IMR-90 (cell line): ENCODE measurements at regions not wholly inside any gene's neighbourhood (a gene's known extent, or its start where the extent isn't known, plus 50 kb on each side); places are given as distances from the start of the nearest gene placed in this dataset.

Source experiments
- CHD1 ChIP-seq: IDR thresholded peaks from 2 replicates; pipeline ENCODE4 v1.6.1; 2012; ENCODE audit warnings: low read depth, low read length, improper control_type of control experiment
- FOS ChIP-seq: fragments of 150-350 bp; IDR thresholded peaks from 2 replicates; pipeline ENCODE4 v1.6.1; 2016; ENCODE audit warnings: low read depth, low read length
- MAZ ChIP-seq: IDR thresholded peaks from 2 replicates; pipeline ENCODE4 v1.6.1; 2012; ENCODE audit warnings: low read depth, mild to moderate bottlenecking, low read length, improper control_type of control experiment, moderate library complexity, borderline replicate concordance
- MXI1 ChIP-seq: IDR thresholded peaks from 2 replicates; pipeline ENCODE4 v1.6.1; 2012; ENCODE audit warnings: low read depth, mild to moderate bottlenecking, low read length, moderate library complexity, borderline replicate concordance
- POLR2A ChIP-seq: IDR thresholded peaks from 2 replicates; pipeline ENCODE4 v1.6.1; 2012; ENCODE audit warnings: mild to moderate bottlenecking, low read depth, low read length
- RAD21 ChIP-seq: IDR thresholded peaks from 2 replicates; pipeline ENCODE4 v1.6.1; 2012; ENCODE audit warnings: low read length, improper control_type of control experiment
- SMC3 ChIP-seq: fragments of 150-350 bp; IDR thresholded peaks from 2 replicates; pipeline ENCODE4 v1.6.1; 2016; ENCODE audit warnings: low read depth, mild to moderate bottlenecking, antibody characterized with exemption, low read length, moderate library complexity
- TF ChIP-seq, protein P1 (sequence below): fragments of 150-350 bp; IDR thresholded peaks from 2 replicates; pipeline ENCODE4 v1.6.1; 2017; ENCODE audit warnings: mild to moderate bottlenecking, antibody characterized with exemption, low read length, low read depth
- TF ChIP-seq, protein P2 (sequence below): conservative IDR thresholded peaks from 2 replicates; pipeline ENCODE4 v1.5.1; 2012; ENCODE audit warnings: mild to moderate bottlenecking, low read depth, low read length, improper control_type of control experiment
- TF ChIP-seq, protein P3 (sequence below): fragments of 150-350 bp; IDR thresholded peaks from 2 replicates; pipeline ENCODE4 v1.6.1; 2016; ENCODE audit warnings: low read depth, mild to moderate bottlenecking, low read length, moderate library complexity, borderline replicate concordance

DNA sequence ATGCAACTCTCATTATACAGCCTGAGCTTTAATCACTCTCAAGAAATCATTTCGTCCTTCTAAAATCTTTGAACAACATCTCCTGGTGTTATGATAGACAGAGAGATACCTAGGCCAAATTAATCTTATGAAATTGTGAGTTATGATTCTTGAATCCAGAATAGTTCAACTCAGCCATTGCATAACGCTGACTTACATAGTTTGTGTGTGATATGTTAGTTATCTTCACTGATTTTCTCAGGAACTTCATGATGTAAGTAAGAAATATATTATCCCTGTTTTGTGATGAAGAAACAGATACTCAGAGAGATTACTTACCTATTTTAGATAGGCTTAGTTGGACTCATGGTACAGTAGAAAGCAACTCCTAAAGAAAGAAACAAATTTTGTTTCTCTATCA is 684.4 kb downstream of the ZEB2 start:
- TF ChIP-seq, protein P1, sequence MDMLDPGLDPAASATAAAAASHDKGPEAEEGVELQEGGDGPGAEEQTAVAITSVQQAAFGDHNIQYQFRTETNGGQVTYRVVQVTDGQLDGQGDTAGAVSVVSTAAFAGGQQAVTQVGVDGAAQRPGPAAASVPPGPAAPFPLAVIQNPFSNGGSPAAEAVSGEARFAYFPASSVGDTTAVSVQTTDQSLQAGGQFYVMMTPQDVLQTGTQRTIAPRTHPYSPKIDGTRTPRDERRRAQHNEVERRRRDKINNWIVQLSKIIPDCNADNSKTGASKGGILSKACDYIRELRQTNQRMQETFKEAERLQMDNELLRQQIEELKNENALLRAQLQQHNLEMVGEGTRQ = no peak
- TF ChIP-seq, protein P2, sequence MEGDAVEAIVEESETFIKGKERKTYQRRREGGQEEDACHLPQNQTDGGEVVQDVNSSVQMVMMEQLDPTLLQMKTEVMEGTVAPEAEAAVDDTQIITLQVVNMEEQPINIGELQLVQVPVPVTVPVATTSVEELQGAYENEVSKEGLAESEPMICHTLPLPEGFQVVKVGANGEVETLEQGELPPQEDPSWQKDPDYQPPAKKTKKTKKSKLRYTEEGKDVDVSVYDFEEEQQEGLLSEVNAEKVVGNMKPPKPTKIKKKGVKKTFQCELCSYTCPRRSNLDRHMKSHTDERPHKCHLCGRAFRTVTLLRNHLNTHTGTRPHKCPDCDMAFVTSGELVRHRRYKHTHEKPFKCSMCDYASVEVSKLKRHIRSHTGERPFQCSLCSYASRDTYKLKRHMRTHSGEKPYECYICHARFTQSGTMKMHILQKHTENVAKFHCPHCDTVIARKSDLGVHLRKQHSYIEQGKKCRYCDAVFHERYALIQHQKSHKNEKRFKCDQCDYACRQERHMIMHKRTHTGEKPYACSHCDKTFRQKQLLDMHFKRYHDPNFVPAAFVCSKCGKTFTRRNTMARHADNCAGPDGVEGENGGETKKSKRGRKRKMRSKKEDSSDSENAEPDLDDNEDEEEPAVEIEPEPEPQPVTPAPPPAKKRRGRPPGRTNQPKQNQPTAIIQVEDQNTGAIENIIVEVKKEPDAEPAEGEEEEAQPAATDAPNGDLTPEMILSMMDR = no peak
- TF ChIP-seq SMC3 (no peak), RAD21 (no peak), POLR2A (no peak), FOS (no peak), CHD1 (no peak), MXI1 (no peak), MAZ (no peak)
- TF ChIP-seq, protein P3, sequence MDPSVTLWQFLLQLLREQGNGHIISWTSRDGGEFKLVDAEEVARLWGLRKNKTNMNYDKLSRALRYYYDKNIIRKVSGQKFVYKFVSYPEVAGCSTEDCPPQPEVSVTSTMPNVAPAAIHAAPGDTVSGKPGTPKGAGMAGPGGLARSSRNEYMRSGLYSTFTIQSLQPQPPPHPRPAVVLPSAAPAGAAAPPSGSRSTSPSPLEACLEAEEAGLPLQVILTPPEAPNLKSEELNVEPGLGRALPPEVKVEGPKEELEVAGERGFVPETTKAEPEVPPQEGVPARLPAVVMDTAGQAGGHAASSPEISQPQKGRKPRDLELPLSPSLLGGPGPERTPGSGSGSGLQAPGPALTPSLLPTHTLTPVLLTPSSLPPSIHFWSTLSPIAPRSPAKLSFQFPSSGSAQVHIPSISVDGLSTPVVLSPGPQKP = no peak
